ENCODE measurements at regions not wholly inside any gene's neighbourhood (a gene's known extent, or its start where the extent isn't known, plus 50 kb on each side); places are given as distances from the start of the nearest gene placed in this dataset.

DNA sequence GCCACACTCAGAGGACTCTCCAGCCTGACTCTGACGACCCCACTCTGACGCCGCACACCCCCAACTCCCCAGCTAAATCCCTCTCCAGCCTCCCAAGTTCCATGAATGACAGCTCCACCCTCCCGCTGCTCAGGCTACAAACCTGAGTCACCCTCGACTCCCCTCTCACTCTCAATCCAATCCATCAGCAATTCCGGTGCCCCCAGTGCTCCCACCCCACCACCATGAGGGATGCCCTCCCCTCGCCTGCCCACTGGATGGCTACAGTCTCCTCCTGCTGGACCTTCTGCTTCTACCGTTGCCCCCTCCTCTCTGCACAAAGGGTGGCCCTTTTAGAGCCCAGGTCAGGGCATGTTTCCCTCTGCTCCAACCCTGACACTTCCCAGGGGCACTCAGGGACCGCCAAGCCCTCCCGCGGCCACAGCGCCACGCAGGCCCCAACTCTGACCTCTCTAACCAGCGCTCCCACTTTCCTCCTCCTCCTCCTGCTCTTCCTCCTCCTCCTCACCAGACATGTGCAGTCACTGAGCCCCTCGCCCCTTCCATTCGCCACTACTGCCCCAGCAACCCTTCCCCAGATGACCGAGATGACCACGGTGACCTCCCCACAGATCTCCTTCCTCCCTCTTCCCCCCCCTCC, 69.5 kb upstream of the NUP50 start:
- Histone ChIP-seq H3K27me3 (peaks cover 0 to 79% (median 13%) of the 10 kb centered on the region in 9 donors), H3K27ac (no peak overlapping the region), H3K4me1 (no peaks in the 10 kb centered on the region), H3K36me3 (no peaks in the 10 kb centered on the region), H3K4me3 (no peak overlapping the region), H3K9me3 (peaks cover 0 to 14% (median 0%) of the 10 kb centered on the region in 12 donors)
- intact Hi-C loops (cut with DNase I): loop anchor here in 7 of 10 donors (5.0 to 10.0 kb wide), 4 partner anchors 119 to 399 kb away; no protein-coding TSS in a partner anchor
- ATAC-seq: no peak
- 66 to 73% (median 69%) methylated on average over 18 of the region's 18 CpGs for WGBS, 4 donors
- TF ChIP-seq POLR2A (IDR thresholded peaks at IDR 0.05): no peak
- TF ChIP-seq, protein P1, sequence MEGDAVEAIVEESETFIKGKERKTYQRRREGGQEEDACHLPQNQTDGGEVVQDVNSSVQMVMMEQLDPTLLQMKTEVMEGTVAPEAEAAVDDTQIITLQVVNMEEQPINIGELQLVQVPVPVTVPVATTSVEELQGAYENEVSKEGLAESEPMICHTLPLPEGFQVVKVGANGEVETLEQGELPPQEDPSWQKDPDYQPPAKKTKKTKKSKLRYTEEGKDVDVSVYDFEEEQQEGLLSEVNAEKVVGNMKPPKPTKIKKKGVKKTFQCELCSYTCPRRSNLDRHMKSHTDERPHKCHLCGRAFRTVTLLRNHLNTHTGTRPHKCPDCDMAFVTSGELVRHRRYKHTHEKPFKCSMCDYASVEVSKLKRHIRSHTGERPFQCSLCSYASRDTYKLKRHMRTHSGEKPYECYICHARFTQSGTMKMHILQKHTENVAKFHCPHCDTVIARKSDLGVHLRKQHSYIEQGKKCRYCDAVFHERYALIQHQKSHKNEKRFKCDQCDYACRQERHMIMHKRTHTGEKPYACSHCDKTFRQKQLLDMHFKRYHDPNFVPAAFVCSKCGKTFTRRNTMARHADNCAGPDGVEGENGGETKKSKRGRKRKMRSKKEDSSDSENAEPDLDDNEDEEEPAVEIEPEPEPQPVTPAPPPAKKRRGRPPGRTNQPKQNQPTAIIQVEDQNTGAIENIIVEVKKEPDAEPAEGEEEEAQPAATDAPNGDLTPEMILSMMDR (IDR thresholded peaks at IDR 0.05): no peak
- DNase-seq: no peak

DNA sequence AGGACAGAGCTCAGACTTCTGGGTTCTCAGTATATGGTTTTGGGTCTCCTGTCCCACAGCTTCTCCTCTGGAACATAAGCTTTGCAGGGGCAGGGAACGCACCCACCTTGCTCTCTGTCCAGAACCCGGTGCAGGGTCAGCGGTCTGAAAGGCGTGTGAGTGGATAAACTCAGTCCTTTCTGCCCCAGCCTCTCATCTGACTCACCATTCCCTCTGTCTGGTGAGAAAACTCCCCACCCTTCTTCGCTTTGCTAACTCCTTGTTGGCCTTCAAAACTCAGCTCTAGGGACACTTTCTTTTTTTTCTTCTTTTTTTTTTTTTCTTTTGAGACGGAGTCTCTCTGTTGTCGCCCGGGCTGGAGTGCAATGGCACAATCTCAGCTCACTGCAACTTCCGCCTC, 68.9 kb upstream of the NUP50 start:
- Histone ChIP-seq H3K27ac (no peak overlapping the region), H3K4me1 (no peaks in the 10 kb centered on the region), H3K36me3 (no peaks in the 10 kb centered on the region), H3K27me3 (peaks cover 0 to 74% (median 13%) of the 10 kb centered on the region in 9 donors), H3K4me3 (no peak overlapping the region), H3K9me3 (peaks cover 0 to 14% (median 0%) of the 10 kb centered on the region in 12 donors)
- intact Hi-C loops (cut with DNase I): loop anchor here in 8 of 10 donors (5.0 to 10.0 kb wide), 5 partner anchors 118 to 400 kb away; no protein-coding TSS in a partner anchor
- TF ChIP-seq POLR2A (IDR thresholded peaks at IDR 0.05): no peak
- TF ChIP-seq, protein P1 (IDR thresholded peaks at IDR 0.05): no peak
- 79 to 86% (median 83%) methylated on average over 9 of the region's 9 CpGs for WGBS, 4 donors
- ATAC-seq: no peak
- no peak for DNase-seq

DNA sequence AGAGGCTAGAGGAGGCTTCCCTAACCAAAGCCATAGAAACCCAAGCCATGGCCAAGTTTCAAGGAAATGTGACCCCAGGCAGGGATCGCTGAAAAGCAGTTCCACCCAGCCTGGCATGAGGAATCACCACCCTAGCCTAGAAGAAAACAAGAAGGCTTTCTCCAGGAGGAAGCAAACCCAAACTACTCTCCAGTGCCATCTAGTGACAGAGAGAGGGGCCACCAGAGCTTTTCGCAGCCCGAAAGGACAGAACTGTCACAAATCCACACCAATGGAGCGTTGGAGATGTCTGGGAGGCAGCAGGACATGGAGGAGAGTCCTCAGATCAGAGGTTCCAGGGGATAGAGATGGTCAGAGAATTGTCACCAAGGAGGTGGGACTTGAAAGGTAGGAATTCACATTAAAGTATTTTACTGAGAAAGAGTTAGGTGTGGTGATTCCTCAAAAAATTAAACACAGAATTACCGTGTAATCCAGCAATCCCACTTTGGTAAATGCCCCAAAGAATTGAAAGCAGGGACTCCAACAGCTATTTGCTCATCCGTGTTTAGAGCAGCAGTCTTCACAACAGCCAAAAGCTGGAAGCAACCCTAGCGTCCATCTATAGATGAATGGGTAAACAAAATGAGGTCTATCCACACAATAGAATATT, 67.3 kb upstream of the NUP50 start:
- ATAC-seq: peak in 3 of 4 donors; percentile 55 to 65 (median 59)
- peak in 3 of 5 donors; percentile 28 to 42 (median 36) for DNase-seq
- 26 to 30% (median 28%) methylated on average over 7 of the region's 7 CpGs for WGBS, 4 donors
- H3K9me3 ChIP-seq: peaks cover 0 to 14% (median 0%) of the 10 kb centered on the region in 12 donors
- intact Hi-C loops (cut with DNase I): loop anchor here (1.0 to 10.0 kb wide), 7 partner anchors 119 to 402 kb away; no protein-coding TSS in a partner anchor
- no peak for TF ChIP-seq POLR2A (IDR thresholded peaks at IDR 0.05)
- TF ChIP-seq, protein P1 (IDR thresholded peaks at IDR 0.05): peak; percentile 55 to 80 (median 68)
- no peak overlapping the region for H3K27ac ChIP-seq
- no peaks in the 10 kb centered on the region for H3K4me1 ChIP-seq
- H3K4me3 ChIP-seq: no peak overlapping the region
- peaks cover 0 to 80% (median 18%) of the 10 kb centered on the region in 9 donors for H3K27me3 ChIP-seq
- no peaks in the 10 kb centered on the region for H3K36me3 ChIP-seq

DNA sequence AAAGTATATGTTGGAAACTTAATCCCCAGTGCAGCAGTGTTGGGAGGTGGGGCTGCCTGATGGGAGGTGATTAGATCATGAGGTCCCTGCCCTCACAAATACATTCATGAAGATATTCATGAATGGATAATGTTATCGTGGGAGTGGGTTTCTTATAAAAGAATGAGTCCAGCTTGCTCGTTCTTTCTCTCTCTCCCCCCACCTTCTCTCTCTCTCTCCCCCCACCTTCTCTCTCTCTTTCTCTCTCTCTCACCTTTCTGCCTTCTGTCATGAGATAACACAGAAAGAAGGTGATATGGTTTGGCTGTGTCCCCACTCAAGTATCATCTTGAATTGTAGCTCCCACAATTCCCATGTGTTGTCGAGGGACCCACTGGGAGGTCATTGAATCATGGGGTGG, 66.7 kb upstream of the NUP50 start:
- Histone ChIP-seq H3K27ac (no peak overlapping the region), H3K9me3 (peaks cover 0 to 13% (median 0%) of the 10 kb centered on the region in 12 donors), H3K27me3 (peaks cover 0 to 80% (median 24%) of the 10 kb centered on the region in 9 donors), H3K4me3 (no peak overlapping the region), H3K4me1 (no peaks in the 10 kb centered on the region), H3K36me3 (no peaks in the 10 kb centered on the region)
- WGBS, 4 donors: 80 to 90% (median 84%) methylated on average over 3 of the region's 3 CpGs
- intact Hi-C loops (cut with DNase I): loop anchor here (2.0 to 10.0 kb wide), 6 partner anchors 120 to 402 kb away; no protein-coding TSS in a partner anchor
- DNase-seq: no peak
- TF ChIP-seq POLR2A (IDR thresholded peaks at IDR 0.05): no peak
- TF ChIP-seq, protein P1 (IDR thresholded peaks at IDR 0.05): no peak
- ATAC-seq: no peak

All from heart left ventricle (tissue), 16 donors.